Astrocyte (in vitro differentiated cells and primary cell): ENCODE measurements at regions not wholly inside any gene's neighbourhood (a gene's known extent, or its start where the extent isn't known, plus 50 kb on each side); places are given as distances from the start of the nearest gene placed in this dataset.
"Not testable (repeated sequence)": the region's sequence is repeated elsewhere in the genome, so short reads cannot be mapped to it uniquely, and the experiment has no call there.

Experiments used
- CTCF ChIP-seq: IDR thresholded peaks from 2 replicates; pipeline ENCODE4 v1.5.1; 2011; ENCODE audit warnings: low read depth, mild to moderate bottlenecking, inconsistent platforms, low read length, moderate library complexity; ENCODE audit not compliant: insufficient read depth
- EZH2 ChIP-seq: IDR thresholded peaks from 2 replicates; pipeline ENCODE4 v1.6.1; 2012; ENCODE audit warnings: mild to moderate bottlenecking, low read length, inconsistent platforms; ENCODE audit not compliant: insufficient read depth

DNA sequence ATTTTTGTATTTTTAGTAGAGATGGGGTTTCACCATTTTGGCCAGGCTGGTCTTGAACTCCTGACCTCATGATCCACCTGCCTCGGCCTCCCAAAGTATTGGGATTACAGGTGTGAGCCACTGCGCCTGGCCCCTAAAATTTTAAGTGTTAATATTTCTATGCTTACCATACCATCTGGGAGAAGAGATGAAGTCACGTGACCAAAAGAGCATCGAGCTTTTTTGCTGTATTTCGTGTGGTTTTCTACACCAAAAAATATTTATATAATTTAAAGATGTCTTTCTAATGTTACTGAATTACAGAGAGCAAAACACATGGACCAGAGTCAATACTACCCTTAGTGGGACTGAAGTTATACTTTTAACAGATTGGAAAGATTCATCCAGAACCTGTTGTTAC is 400.9 kb downstream of the SOCS6 start:
- TF ChIP-seq CTCF, EZH2: not testable (repeated sequence)
